Effector memory CD8-positive, alpha-beta T cell (primary cell): ENCODE measurements at regions not wholly inside any gene's neighbourhood (a gene's known extent, or its start where the extent isn't known, plus 50 kb on each side); places are given as distances from the start of the nearest gene placed in this dataset.

Source experiments
- ATAC-seq: fragments of 150-1000 bp; cut with Tn5 transposase; replicated peaks from 2 replicates; pipeline ENCODE4 v1.10.0; 2021; ENCODE audit warnings: mild to moderate bottlenecking, moderate library complexity
- DNase-seq, 3 experiments: peaks; one replicate each; pipeline ENCODE4 v3.0.0; 2021
- H3K27ac Mint-ChIP-seq, 2 donors: one replicate each; pipeline ENCODE4 v1.8.0; 2022; ENCODE audit warnings: mild to moderate bottlenecking in 2 of 2, mixed read lengths in 2 of 2, moderate library complexity in 2 of 2
- H3K27me3 Mint-ChIP-seq, 2 donors: one replicate each; pipeline ENCODE4 v1.8.0; 2022; ENCODE audit warnings: mixed read lengths in 2 of 2
- H3K36me3 Mint-ChIP-seq: one replicate; pipeline ENCODE4 v1.8.0; 2022; ENCODE audit warnings: mild to moderate bottlenecking, moderate library complexity, mixed read lengths; ENCODE audit not compliant: insufficient read depth
- H3K4me1 Mint-ChIP-seq, 2 donors: one replicate each; pipeline ENCODE4 v1.8.0; 2022; ENCODE audit warnings: low read depth in 2 of 2, mixed read lengths in 2 of 2
- H3K4me3 Mint-ChIP-seq, 2 donors: one replicate each; pipeline ENCODE4 v1.8.0; 2022; ENCODE audit warnings: mild to moderate bottlenecking in 2 of 2, mixed read lengths in 2 of 2, moderate library complexity in 2 of 2
- H3K9me3 Mint-ChIP-seq, 2 donors: one replicate each; pipeline ENCODE4 v1.8.0; 2022; ENCODE audit warnings: mixed read lengths in 2 of 2

DNA sequence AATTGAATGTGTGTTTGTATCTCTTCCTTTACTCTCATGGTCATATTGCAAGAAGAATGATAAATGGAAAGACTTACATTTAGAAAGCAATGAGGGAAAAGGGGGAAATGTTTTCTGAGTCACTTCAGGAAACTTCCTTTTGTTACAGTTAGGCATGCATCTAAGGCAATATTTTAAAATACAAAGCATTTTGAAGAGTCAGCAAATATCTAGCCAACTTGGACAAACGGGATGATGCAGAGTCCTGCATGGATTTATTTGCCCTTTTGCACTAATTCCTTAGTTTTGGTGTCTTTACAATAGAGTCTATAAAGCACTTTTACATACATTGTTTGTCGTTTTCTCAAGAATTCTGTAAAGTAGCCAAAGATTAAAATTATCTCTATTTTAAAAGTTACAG, 286.2 kb upstream of the UBE2E2 start:
- Mint-ChIP-seq H3K4me1 (no peaks in the 10 kb centered on the region), H3K4me3 (no peak overlapping the region), H3K9me3 (peaks cover 0 to 8% of the 10 kb centered on the region in 2 donors), H3K27me3 (no peaks in the 10 kb centered on the region), H3K27ac (no peak overlapping the region), H3K36me3 (no peaks in the 10 kb centered on the region)
- no peak for ATAC-seq
- no peak for DNase-seq

- DNase-seq: no peak
- no peaks in the 10 kb centered on the region for H3K27me3 Mint-ChIP-seq
- H3K27ac Mint-ChIP-seq: no peak overlapping the region
- no peaks in the 10 kb centered on the region for H3K4me1 Mint-ChIP-seq
- no peaks in the 10 kb centered on the region for H3K36me3 Mint-ChIP-seq
- H3K4me3 Mint-ChIP-seq: no peak overlapping the region
- ATAC-seq: no peak
- H3K9me3 Mint-ChIP-seq: peaks cover 0 to 6% of the 10 kb centered on the region in 2 donors
Observed at GRCh38 chr3:22920006-22920405, 283.1 kb upstream of the UBE2E2 start.

DNA sequence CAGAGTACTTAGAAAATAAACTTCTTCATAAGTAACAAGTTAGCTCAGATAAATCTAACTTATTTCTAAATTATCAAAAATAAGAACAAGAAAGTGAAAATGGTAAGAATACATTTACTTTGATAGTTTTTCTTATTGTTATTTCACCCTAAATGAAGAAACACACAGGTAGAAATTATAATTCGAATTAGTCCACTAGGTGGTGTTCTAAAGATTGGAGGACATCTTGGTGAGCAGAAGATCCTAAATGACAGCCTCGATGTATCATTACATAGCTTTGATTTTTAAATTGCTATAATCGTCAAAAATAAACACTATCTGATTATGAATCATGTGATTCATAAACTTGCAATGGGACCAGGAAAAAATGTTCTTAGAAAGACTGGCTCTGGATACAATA, 280.8 kb upstream of the UBE2E2 start:
- H3K27me3 Mint-ChIP-seq: no peaks in the 10 kb centered on the region
- no peaks in the 10 kb centered on the region for H3K36me3 Mint-ChIP-seq
- no peak overlapping the region for H3K4me3 Mint-ChIP-seq
- H3K4me1 Mint-ChIP-seq: no peaks in the 10 kb centered on the region
- DNase-seq: no peak
- ATAC-seq: no peak
- peaks cover 0 to 6% of the 10 kb centered on the region in 2 donors for H3K9me3 Mint-ChIP-seq
- H3K27ac Mint-ChIP-seq: no peak overlapping the region

DNA sequence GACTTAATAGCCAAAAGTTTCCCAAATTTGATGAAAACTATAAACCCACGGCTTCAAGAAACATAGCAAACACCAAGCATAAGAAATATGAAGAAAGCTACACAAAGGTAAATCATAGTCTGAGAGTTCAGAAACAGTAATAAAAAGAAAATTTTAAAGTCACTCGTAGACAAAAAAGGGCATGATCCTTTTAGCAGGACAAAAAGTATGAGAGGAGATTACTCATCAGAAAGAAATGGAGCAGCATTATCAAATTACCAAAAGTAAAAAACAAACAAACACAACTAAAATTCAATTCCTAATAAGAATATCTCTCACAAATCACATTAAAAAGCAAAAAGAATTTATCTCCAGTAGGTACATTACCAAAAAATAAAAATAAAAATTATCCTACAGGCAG, 279.4 kb upstream of the UBE2E2 start:
- no peaks in the 10 kb centered on the region for H3K4me1 Mint-ChIP-seq

GRCh38 chr3:22928216-22929110, 274.7 kb upstream of the UBE2E2 start:
- H3K4me1 Mint-ChIP-seq: no peaks in the 10 kb centered on the region
- H3K27me3 Mint-ChIP-seq: no peaks in the 10 kb centered on the region
- no peak overlapping the region for H3K27ac Mint-ChIP-seq
- ATAC-seq: no peak
- no peak for DNase-seq
- no peak overlapping the region for H3K4me3 Mint-ChIP-seq
- no peaks in the 10 kb centered on the region for H3K9me3 Mint-ChIP-seq
- no peaks in the 10 kb centered on the region for H3K36me3 Mint-ChIP-seq

More for the DNA sequence above, 279.4 kb upstream of the UBE2E2 start:
- Mint-ChIP-seq H3K36me3 (no peaks in the 10 kb centered on the region), H3K4me3 (no peak overlapping the region), H3K9me3 (peaks cover 0 to 3% of the 10 kb centered on the region in 2 donors), H3K27me3 (no peaks in the 10 kb centered on the region), H3K27ac (no peak overlapping the region)
- DNase-seq (no peak), ATAC-seq (no peak)

- H3K36me3 Mint-ChIP-seq: no peaks in the 10 kb centered on the region
Observed at GRCh38 chr3:22933051-22933840, 269.9 kb upstream of the UBE2E2 start.

DNA sequence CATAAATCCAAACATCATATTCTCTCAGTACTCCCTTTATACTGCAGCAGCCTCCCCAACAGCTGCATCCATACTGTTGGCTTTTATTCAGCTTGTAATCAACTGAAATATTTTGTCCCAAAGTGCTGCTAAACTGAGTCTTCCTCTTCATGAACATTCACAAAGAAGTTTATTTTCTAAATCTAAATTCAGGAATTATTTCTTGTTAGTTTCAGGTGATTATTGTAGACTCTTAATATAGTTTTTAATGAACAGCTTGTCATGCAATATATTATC, 269.3 kb upstream of the UBE2E2 start:
- ATAC-seq: no peak
- Mint-ChIP-seq H3K27ac (no peak overlapping the region), H3K4me1 (no peaks in the 10 kb centered on the region), H3K36me3 (no peaks in the 10 kb centered on the region), H3K9me3 (no peaks in the 10 kb centered on the region), H3K27me3 (no peaks in the 10 kb centered on the region), H3K4me3 (no peak overlapping the region)
- no peak for DNase-seq

More at GRCh38 chr3:22933051-22933840, 269.9 kb upstream of the UBE2E2 start:
- H3K4me3 Mint-ChIP-seq: no peak overlapping the region
- no peak overlapping the region for H3K27ac Mint-ChIP-seq
- no peak for DNase-seq
- no peaks in the 10 kb centered on the region for H3K27me3 Mint-ChIP-seq
- no peaks in the 10 kb centered on the region for H3K4me1 Mint-ChIP-seq
- ATAC-seq: no peak
- H3K9me3 Mint-ChIP-seq: no peaks in the 10 kb centered on the region

DNA sequence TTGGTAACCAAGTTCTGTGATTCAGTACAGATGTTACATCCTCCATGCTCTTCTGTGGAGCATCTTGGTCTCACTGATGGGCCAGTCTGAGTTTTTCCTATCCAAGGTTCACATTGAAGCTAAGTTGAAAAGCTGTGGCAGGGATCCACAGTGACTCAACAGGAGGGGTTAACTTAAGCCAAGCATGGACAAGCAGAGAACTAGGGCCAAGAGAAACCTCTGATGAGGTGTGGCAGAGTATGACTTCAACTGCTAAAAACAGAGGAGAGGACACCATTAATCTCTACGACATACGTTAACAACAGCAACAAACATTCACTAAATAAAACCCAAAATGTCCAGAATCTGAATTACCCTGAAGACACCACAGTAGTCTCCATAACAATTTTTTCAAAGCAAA, 268.1 kb upstream of the UBE2E2 start:
- H3K9me3 Mint-ChIP-seq: no peaks in the 10 kb centered on the region
- H3K27me3 Mint-ChIP-seq: no peaks in the 10 kb centered on the region
- no peak for ATAC-seq
- H3K4me3 Mint-ChIP-seq: no peak overlapping the region
- no peak overlapping the region for H3K27ac Mint-ChIP-seq
- no peaks in the 10 kb centered on the region for H3K36me3 Mint-ChIP-seq
- H3K4me1 Mint-ChIP-seq: no peaks in the 10 kb centered on the region
- DNase-seq: no peak

- Mint-ChIP-seq H3K27ac (no peak overlapping the region), H3K27me3 (no peaks in the 10 kb centered on the region), H3K9me3 (peaks cover 0 to 4% of the 10 kb centered on the region in 2 donors), H3K4me1 (no peaks in the 10 kb centered on the region), H3K36me3 (no peaks in the 10 kb centered on the region), H3K4me3 (no peak overlapping the region)
- DNase-seq (no peak), ATAC-seq (no peak)
Observed at GRCh38 chr3:22937536-22937935, 265.6 kb upstream of the UBE2E2 start.

DNA sequence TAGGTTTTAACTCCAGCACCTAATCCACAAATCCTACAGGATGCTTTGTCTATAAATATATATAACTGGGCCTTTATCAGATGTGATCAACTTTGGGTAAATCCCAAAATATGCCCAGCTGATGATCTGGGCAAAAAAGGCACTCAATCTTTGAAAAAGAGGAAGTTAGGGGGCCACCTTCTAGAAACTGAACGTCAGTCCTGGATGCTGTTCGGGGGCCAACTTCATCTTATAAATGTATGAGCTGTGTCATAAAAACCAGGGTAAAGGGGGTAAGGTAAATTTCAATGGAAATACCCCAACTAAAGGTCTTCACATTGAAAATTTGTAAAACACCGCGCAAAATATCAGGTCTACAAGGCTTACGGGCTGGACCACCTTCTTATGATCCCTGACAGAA, 264.4 kb upstream of the UBE2E2 start:
- no peak for ATAC-seq
- DNase-seq: no peak
- Mint-ChIP-seq H3K9me3 (peaks cover 4 to 6% of the 10 kb centered on the region in 2 donors), H3K4me1 (no peaks in the 10 kb centered on the region), H3K4me3 (no peak overlapping the region), H3K27ac (no peak overlapping the region), H3K36me3 (no peaks in the 10 kb centered on the region), H3K27me3 (no peaks in the 10 kb centered on the region)

GRCh38 chr3:22939349-22939748, 263.8 kb upstream of the UBE2E2 start:
- H3K4me1 Mint-ChIP-seq: no peaks in the 10 kb centered on the region
- no peak for ATAC-seq

DNA sequence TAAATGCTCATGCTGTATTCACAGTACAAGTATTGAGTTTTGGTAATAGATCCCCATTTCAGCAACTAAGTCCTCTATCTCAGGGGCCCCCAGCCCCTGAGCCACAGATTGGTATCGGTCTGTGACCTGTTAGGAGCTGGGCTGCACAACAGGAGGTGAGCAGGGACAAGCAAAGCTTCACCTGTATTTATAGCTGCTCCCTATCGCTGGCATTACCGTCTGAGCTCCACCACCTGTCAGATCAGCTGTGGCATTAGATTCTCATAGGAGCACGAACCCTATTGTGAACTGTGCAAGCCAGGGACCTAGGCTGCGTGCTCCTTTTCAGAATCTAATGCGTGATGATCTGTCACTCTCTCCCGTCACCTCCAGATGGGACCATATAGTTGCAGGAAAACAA, 262.8 kb upstream of the UBE2E2 start:
- ATAC-seq (no peak), DNase-seq (no peak)
- Mint-ChIP-seq H3K9me3 (peaks cover 5 to 9% of the 10 kb centered on the region in 2 donors), H3K4me3 (no peak overlapping the region), H3K27ac (no peak overlapping the region), H3K4me1 (no peaks in the 10 kb centered on the region), H3K27me3 (no peaks in the 10 kb centered on the region), H3K36me3 (no peaks in the 10 kb centered on the region)

More at GRCh38 chr3:22939349-22939748, 263.8 kb upstream of the UBE2E2 start:
- Mint-ChIP-seq H3K9me3 (peaks cover 4 to 6% of the 10 kb centered on the region in 2 donors), H3K27me3 (no peaks in the 10 kb centered on the region), H3K36me3 (no peaks in the 10 kb centered on the region), H3K27ac (no peak overlapping the region), H3K4me3 (no peak overlapping the region)
- no peak for DNase-seq

DNA sequence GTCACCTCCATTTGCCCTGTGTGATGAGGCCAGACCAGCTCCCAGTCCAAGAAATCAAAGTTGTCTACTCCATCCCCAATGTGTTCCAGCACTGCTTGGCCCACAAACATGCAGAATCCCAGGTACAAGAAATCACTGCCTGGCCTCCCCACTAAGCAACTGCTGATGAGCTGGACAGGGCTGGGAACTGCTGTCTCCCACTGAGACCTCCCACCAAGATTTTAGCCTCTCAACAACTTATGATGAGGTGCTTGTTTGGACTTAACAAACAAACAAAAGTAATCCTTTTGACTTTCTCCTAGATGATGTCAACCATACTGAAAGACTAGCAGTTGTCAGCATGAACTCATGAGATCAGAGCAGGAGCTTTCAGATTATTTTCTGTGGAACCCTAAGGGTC, 260.1 kb upstream of the UBE2E2 start:
- Mint-ChIP-seq H3K36me3 (no peaks in the 10 kb centered on the region), H3K4me1 (no peaks in the 10 kb centered on the region), H3K9me3 (peaks cover 11 to 15% of the 10 kb centered on the region in 2 donors), H3K4me3 (no peak overlapping the region), H3K27ac (no peak overlapping the region), H3K27me3 (no peaks in the 10 kb centered on the region)
- DNase-seq: no peak
- ATAC-seq: no peak

GRCh38 chr3:22947851-22948250, 255.3 kb upstream of the UBE2E2 start:
- Mint-ChIP-seq H3K4me3 (no peak overlapping the region), H3K27me3 (no peaks in the 10 kb centered on the region), H3K9me3 (peaks cover 8 to 21% of the 10 kb centered on the region in 2 donors), H3K27ac (no peak overlapping the region), H3K4me1 (no peaks in the 10 kb centered on the region), H3K36me3 (no peaks in the 10 kb centered on the region)
- ATAC-seq (no peak), DNase-seq (no peak)
